ENCODE measurements at regions not wholly inside any gene's neighbourhood (a gene's known extent, or its start where the extent isn't known, plus 50 kb on each side); places are given as distances from the start of the nearest gene placed in this dataset.

DNA sequence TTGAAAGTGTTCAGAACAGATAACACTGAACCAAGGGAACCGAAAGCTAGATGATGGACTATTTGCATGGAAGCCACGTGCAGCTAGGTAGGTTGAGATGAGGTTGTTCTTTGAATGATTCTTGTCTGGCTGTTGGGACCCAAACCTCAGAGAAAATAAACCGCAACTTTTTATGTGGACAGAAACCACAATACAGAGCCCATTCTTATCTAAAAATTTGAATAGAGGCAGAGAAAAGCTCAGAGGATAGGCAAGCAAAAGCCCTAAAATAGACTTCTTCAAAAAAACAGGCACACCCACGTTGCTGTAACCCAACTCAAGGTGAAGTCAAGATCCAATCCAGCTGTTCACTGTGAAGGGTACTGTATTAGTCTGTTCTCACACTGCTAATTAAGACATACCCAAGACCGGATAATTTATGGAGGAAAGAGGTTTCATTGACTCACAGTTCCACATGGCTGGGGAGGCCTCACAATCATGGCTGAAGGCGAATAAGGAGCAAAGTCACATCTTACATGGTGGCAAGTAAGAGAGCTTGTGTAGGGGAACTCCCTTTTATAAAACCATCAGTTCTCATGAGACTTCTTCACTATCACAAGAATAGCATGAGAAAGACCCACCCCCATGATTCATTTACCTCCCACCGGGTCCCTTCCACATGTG is 353.8 kb downstream of the AACS start:
- TF ChIP-seq, protein P1, sequence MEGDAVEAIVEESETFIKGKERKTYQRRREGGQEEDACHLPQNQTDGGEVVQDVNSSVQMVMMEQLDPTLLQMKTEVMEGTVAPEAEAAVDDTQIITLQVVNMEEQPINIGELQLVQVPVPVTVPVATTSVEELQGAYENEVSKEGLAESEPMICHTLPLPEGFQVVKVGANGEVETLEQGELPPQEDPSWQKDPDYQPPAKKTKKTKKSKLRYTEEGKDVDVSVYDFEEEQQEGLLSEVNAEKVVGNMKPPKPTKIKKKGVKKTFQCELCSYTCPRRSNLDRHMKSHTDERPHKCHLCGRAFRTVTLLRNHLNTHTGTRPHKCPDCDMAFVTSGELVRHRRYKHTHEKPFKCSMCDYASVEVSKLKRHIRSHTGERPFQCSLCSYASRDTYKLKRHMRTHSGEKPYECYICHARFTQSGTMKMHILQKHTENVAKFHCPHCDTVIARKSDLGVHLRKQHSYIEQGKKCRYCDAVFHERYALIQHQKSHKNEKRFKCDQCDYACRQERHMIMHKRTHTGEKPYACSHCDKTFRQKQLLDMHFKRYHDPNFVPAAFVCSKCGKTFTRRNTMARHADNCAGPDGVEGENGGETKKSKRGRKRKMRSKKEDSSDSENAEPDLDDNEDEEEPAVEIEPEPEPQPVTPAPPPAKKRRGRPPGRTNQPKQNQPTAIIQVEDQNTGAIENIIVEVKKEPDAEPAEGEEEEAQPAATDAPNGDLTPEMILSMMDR (IDR thresholded peaks at IDR 0.05; ENCODE audit: insufficient read depth, low read length): no peak
- TF ChIP-seq, protein P2, sequence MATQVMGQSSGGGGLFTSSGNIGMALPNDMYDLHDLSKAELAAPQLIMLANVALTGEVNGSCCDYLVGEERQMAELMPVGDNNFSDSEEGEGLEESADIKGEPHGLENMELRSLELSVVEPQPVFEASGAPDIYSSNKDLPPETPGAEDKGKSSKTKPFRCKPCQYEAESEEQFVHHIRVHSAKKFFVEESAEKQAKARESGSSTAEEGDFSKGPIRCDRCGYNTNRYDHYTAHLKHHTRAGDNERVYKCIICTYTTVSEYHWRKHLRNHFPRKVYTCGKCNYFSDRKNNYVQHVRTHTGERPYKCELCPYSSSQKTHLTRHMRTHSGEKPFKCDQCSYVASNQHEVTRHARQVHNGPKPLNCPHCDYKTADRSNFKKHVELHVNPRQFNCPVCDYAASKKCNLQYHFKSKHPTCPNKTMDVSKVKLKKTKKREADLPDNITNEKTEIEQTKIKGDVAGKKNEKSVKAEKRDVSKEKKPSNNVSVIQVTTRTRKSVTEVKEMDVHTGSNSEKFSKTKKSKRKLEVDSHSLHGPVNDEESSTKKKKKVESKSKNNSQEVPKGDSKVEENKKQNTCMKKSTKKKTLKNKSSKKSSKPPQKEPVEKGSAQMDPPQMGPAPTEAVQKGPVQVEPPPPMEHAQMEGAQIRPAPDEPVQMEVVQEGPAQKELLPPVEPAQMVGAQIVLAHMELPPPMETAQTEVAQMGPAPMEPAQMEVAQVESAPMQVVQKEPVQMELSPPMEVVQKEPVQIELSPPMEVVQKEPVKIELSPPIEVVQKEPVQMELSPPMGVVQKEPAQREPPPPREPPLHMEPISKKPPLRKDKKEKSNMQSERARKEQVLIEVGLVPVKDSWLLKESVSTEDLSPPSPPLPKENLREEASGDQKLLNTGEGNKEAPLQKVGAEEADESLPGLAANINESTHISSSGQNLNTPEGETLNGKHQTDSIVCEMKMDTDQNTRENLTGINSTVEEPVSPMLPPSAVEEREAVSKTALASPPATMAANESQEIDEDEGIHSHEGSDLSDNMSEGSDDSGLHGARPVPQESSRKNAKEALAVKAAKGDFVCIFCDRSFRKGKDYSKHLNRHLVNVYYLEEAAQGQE (IDR thresholded peaks at IDR 0.05; ENCODE audit: insufficient replicate concordance, low read depth): no peak
- TF ChIP-seq GABPA (IDR thresholded peaks at IDR 0.05; ENCODE audit: low read depth) (no peak), POLR2AphosphoS5 (IDR thresholded peaks at IDR 0.05; ENCODE audit: low read depth) (no peak), SPI1 (IDR thresholded peaks at IDR 0.05; ENCODE audit: borderline replicate concordance, low read depth) (no peak)

Data from HL-60 (cell line).